IMR-90 (cell line): ENCODE measurements at regions not wholly inside any gene's neighbourhood (a gene's known extent, or its start where the extent isn't known, plus 50 kb on each side); places are given as distances from the start of the nearest gene placed in this dataset.
A peak's percentile ranks its signal among the peaks of the same experiment; 100 is the strongest.

Source experiments
- ATAC-seq: fragments of 200-7000 bp; cut with Tn5 transposase; 2 replicates; pipeline ENCODE4 v1.9.1; 2020; ENCODE audit warnings: low read depth, mild to moderate bottlenecking, moderate library complexity
- BruUV-seq: library from RNA; stranded (reverse); fragments of 400-500 nt; replicated peaks from 2 replicates; lab custom pipeline; 2021; lab: Mats Ljungman, UMichigan
- CTCF ChIA-PET: fragments of 300-600 bp; formaldehyde crosslinking; extraction: SDS; loops from one replicate; lab custom pipeline; 2021; ENCODE audit warnings: antibody characterized with exemption; lab: Yijun Ruan, JAX
- POLR2A ChIA-PET: fragments of 300-600 bp; sonication (Branson Sonifier 250); formaldehyde crosslinking; loops from one replicate; lab custom pipeline; 2022; ENCODE audit warnings: antibody characterized with exemption; ENCODE audit not compliant: unreplicated experiment; lab: Charles Lee
- DNase-seq: peaks from one replicate; pipeline ENCODE4 v3.0.0; 2013
- H2AFZ ChIP-seq: replicated peaks from 2 replicates; pipeline ENCODE3; 2013; ENCODE audit warnings: low read length, mild to moderate bottlenecking; ENCODE audit not compliant: poor library complexity
- H2AK5ac ChIP-seq: 2 replicates; pipeline ENCODE4 v1.6.1; 2013; ENCODE audit warnings: low read depth, low read length, inconsistent platforms
- H2AK9ac ChIP-seq: replicated peaks from 2 replicates; pipeline ENCODE3; 2013; ENCODE audit warnings: mild to moderate bottlenecking, low read depth, low read length, moderate library complexity; ENCODE audit not compliant: poor library complexity
- H2BK120ac ChIP-seq: 2 replicates; pipeline ENCODE4 v1.6.1; 2013; ENCODE audit warnings: low read depth, low read length, inconsistent platforms
- H2BK15ac ChIP-seq: 3 replicates; pipeline ENCODE4 v1.6.1; 2013; ENCODE audit warnings: low read depth, low read length, inconsistent platforms
- H2BK20ac ChIP-seq: 2 replicates; pipeline ENCODE4 v1.6.1; 2013; ENCODE audit warnings: low read depth, mild to moderate bottlenecking, inconsistent platforms, low read length, moderate library complexity
- H2BK5ac ChIP-seq: 2 replicates; pipeline ENCODE4 v1.6.1; 2013; ENCODE audit warnings: mild to moderate bottlenecking, low read depth, low read length, inconsistent platforms; ENCODE audit not compliant: poor library complexity, severe bottlenecking
- H3K14ac ChIP-seq: replicated peaks from 2 replicates; pipeline ENCODE4 v1.6.1; 2013; ENCODE audit warnings: low read depth, low read length, inconsistent platforms
- H3K18ac ChIP-seq: 2 replicates; pipeline ENCODE4 v1.6.1; 2013; ENCODE audit warnings: low read depth, low read length, control low read depth
- H3K23ac ChIP-seq: 2 replicates; pipeline ENCODE4 v1.6.1; 2013; ENCODE audit warnings: low read depth, low read length, inconsistent platforms
- H3K27ac ChIP-seq: 2 replicates; pipeline ENCODE4 v1.5.1; 2013; ENCODE audit warnings: mild to moderate bottlenecking, control low read depth, low read length; ENCODE audit not compliant: insufficient read depth
- H3K27me3 ChIP-seq: 2 replicates; pipeline ENCODE4 v1.6.1; 2013; ENCODE audit warnings: low read length; ENCODE audit not compliant: control insufficient read depth, insufficient read depth
- H3K36me3 ChIP-seq: 2 replicates; pipeline ENCODE4 v1.6.1; 2013; ENCODE audit warnings: low read length, mixed read lengths; ENCODE audit not compliant: control insufficient read depth, insufficient read depth
- H3K4ac ChIP-seq: 2 replicates; pipeline ENCODE4 v1.6.1; 2013; ENCODE audit warnings: low read depth, low read length, inconsistent platforms
- H3K4me1 ChIP-seq: 2 replicates; pipeline ENCODE4 v1.6.1; 2013; ENCODE audit warnings: low read length, mixed read lengths; ENCODE audit not compliant: control insufficient read depth, insufficient read depth
- H3K4me2 ChIP-seq: 2 replicates; pipeline ENCODE4 v1.6.1; 2013; ENCODE audit warnings: low read depth, mild to moderate bottlenecking, control low read depth, low read length, moderate library complexity
- H3K4me3 ChIP-seq: 2 replicates; pipeline ENCODE4 v1.5.1; 2013; ENCODE audit warnings: low read depth, mild to moderate bottlenecking, control low read depth, low read length, moderate library complexity; ENCODE audit not compliant: insufficient read depth
- H3K56ac ChIP-seq: 2 replicates; pipeline ENCODE4 v1.6.1; 2013; ENCODE audit warnings: low read length, inconsistent platforms; ENCODE audit not compliant: insufficient read depth; ENCODE audit errors: extremely low read depth
- H3K79me1 ChIP-seq, 2 experiments: 2 replicates each; pipeline ENCODE4 v1.6.1; 2013; ENCODE audit warnings: low read length in 2 of 2, inconsistent platforms in 1 of 2, low read depth in 1 of 2
- H3K9ac ChIP-seq: 2 replicates; pipeline ENCODE4 v1.6.1; 2013; ENCODE audit warnings: low read depth, low read length, control low read depth
- H3K9me1 ChIP-seq: 2 replicates; pipeline ENCODE4 v1.6.1; 2013; ENCODE audit warnings: low read length, inconsistent platforms; ENCODE audit not compliant: insufficient read depth
- H3K9me3 ChIP-seq: 2 replicates; pipeline ENCODE4 v1.6.1; 2013; ENCODE audit warnings: low read length; ENCODE audit not compliant: control insufficient read depth, insufficient read depth
- H4K20me1 ChIP-seq: 2 replicates; pipeline ENCODE4 v1.6.1; 2013; ENCODE audit warnings: low read length, inconsistent platforms; ENCODE audit not compliant: insufficient read depth
- H4K5ac ChIP-seq: 2 replicates; pipeline ENCODE4 v1.6.1; 2013; ENCODE audit warnings: mild to moderate bottlenecking, low read depth, low read length, control low read depth
- H4K8ac ChIP-seq, 2 experiments: 2 replicates each; pipeline ENCODE4 v1.6.1; 2013; ENCODE audit warnings: low read depth in 2 of 2, low read length in 2 of 2, control low read depth in 1 of 2, inconsistent platforms in 1 of 2
- H4K91ac ChIP-seq: 2 replicates; pipeline ENCODE4 v1.6.1; 2013; ENCODE audit warnings: low read depth, low read length, inconsistent platforms; ENCODE audit not compliant: insufficient read depth
- BHLHE40 ChIP-seq: fragments of 150-350 bp; IDR thresholded peaks from 2 replicates; pipeline ENCODE4 v1.6.1; 2016; ENCODE audit warnings: mild to moderate bottlenecking, low read depth, low read length
- FOS ChIP-seq: fragments of 150-350 bp; IDR thresholded peaks from 2 replicates; pipeline ENCODE4 v1.6.1; 2016; ENCODE audit warnings: low read depth, low read length
- MAZ ChIP-seq: IDR thresholded peaks from 2 replicates; pipeline ENCODE4 v1.6.1; 2012; ENCODE audit warnings: low read depth, mild to moderate bottlenecking, low read length, improper control_type of control experiment, moderate library complexity, borderline replicate concordance
- MXI1 ChIP-seq: IDR thresholded peaks from 2 replicates; pipeline ENCODE4 v1.6.1; 2012; ENCODE audit warnings: low read depth, mild to moderate bottlenecking, low read length, moderate library complexity, borderline replicate concordance
- POLR2A ChIP-seq: IDR thresholded peaks from 2 replicates; pipeline ENCODE4 v1.6.1; 2012; ENCODE audit warnings: mild to moderate bottlenecking, low read depth, low read length
- RAD21 ChIP-seq: IDR thresholded peaks from 2 replicates; pipeline ENCODE4 v1.6.1; 2012; ENCODE audit warnings: low read length, improper control_type of control experiment
- RCOR1 ChIP-seq: IDR thresholded peaks from 2 replicates; pipeline ENCODE4 v1.6.1; 2012; ENCODE audit warnings: mild to moderate bottlenecking, low read length, improper control_type of control experiment; ENCODE audit not compliant: insufficient replicate concordance
- WGBS, 2 experiments: methylation state at CpG; one replicate each; pipeline versions ENCODE4 v1.1.5 to v1.1.7; 2013; ENCODE audit warnings: missing lambda C conversion rate in 2 of 2; ENCODE audit not compliant: insufficient read length in 1 of 2; ENCODE audit errors: extremely low coverage in 2 of 2; 5-methylcytosine and 5-hydroxymethylcytosine counted together
- dilution Hi-C: fragments of 300-500 bp; cut with HindIII; formaldehyde crosslinking; loops from one replicate; pipeline ENCODE4 v1.14.3; 2018; ENCODE audit warnings: low sequenced_read_pairs; ENCODE audit not compliant: unreplicated experiment
- in situ Hi-C: fragments of 300-500 bp; cut with MboI; formaldehyde crosslinking; loops from 3 replicates; pipeline ENCODE4 v1.14.3; 2019; ENCODE audit warnings: low sequenced_read_pairs, inconsistent platforms, mixed read lengths
- intact Hi-C: fragments of 100-400 bp; cut with micrococcal nuclease; formaldehyde crosslinking; loops from 2 replicates; pipeline ENCODE4 v1.10.0; 2022
- TF ChIP-seq, protein P1 (sequence below): fragments of 150-350 bp; IDR thresholded peaks from 2 replicates; pipeline ENCODE4 v1.6.1; 2017; ENCODE audit warnings: mild to moderate bottlenecking, antibody characterized with exemption, low read length, low read depth
- TF ChIP-seq, protein P2 (sequence below): conservative IDR thresholded peaks from 2 replicates; pipeline ENCODE4 v1.5.1; 2012; ENCODE audit warnings: mild to moderate bottlenecking, low read depth, low read length, improper control_type of control experiment

DNA sequence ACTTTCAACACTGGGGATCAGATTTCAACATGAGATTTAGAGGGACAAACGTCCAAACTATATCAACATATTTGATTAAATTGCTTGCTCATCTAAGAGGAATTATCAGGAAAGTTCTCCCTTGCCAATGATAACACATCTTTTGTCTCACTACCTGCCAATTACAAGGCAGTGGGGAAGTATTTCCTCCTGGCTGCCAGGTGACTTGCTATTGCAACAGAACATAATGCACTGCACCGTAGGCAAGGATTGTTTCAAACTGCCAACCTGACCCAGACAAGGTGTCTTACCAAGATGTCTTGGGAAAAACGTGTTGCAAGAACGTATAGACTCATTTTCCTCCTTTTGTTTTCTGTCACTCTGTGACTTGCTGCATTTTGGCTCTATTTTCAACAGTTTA, 711.6 kb downstream of the METTL15 start:
- no peaks in the 10 kb centered on the region for H3K36me3 ChIP-seq
- no peaks in the 10 kb centered on the region for H3K27me3 ChIP-seq
- no TSS peak for BruUV-seq
- H3K27ac ChIP-seq: no peak overlapping the region
- WGBS, 2 experiments: no CpG with 5 or more reads among the region's 4 CpGs
- dilution Hi-C loops: no loop called here
- peak overlapping the region; percentile 74; the same call in 1 of the 2 replicates for H3K18ac ChIP-seq
- peak overlapping the region; percentile 54; the same call in 1 of the 2 replicates for H2BK20ac ChIP-seq
- peak overlapping the region; percentile 10; the same call in 1 of the 2 replicates for H3K14ac ChIP-seq
- no peak overlapping the region for H2AK9ac ChIP-seq
- ATAC-seq: no peak
- H3K4me1 ChIP-seq: peaks cover 7% of the 10 kb centered on the region; the same call in 1 of the 2 replicates
- no peak overlapping the region for H3K4me2 ChIP-seq
- H3K9me1 ChIP-seq: no peaks in the 10 kb centered on the region
- H3K9me3 ChIP-seq: no peaks in the 10 kb centered on the region; the same call in 1 of the 2 replicates
- H4K91ac ChIP-seq: peak overlapping the region; percentile 85
- DNase-seq: no peak
- H4K20me1 ChIP-seq: no peaks in the 10 kb centered on the region
- H2BK5ac ChIP-seq: peak overlapping the region; percentile 53
- in situ Hi-C loops: no loop called here
- no peaks in the 10 kb centered on the region for H3K79me1 ChIP-seq
- no peak for TF ChIP-seq POLR2A
- TF ChIP-seq, protein P1, sequence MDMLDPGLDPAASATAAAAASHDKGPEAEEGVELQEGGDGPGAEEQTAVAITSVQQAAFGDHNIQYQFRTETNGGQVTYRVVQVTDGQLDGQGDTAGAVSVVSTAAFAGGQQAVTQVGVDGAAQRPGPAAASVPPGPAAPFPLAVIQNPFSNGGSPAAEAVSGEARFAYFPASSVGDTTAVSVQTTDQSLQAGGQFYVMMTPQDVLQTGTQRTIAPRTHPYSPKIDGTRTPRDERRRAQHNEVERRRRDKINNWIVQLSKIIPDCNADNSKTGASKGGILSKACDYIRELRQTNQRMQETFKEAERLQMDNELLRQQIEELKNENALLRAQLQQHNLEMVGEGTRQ: no peak
- TF ChIP-seq FOS: no peak
- TF ChIP-seq MXI1: no peak
- no peak for TF ChIP-seq BHLHE40
- TF ChIP-seq, protein P2, sequence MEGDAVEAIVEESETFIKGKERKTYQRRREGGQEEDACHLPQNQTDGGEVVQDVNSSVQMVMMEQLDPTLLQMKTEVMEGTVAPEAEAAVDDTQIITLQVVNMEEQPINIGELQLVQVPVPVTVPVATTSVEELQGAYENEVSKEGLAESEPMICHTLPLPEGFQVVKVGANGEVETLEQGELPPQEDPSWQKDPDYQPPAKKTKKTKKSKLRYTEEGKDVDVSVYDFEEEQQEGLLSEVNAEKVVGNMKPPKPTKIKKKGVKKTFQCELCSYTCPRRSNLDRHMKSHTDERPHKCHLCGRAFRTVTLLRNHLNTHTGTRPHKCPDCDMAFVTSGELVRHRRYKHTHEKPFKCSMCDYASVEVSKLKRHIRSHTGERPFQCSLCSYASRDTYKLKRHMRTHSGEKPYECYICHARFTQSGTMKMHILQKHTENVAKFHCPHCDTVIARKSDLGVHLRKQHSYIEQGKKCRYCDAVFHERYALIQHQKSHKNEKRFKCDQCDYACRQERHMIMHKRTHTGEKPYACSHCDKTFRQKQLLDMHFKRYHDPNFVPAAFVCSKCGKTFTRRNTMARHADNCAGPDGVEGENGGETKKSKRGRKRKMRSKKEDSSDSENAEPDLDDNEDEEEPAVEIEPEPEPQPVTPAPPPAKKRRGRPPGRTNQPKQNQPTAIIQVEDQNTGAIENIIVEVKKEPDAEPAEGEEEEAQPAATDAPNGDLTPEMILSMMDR: no peak
- no peak for TF ChIP-seq RAD21
- TF ChIP-seq RCOR1: no peak
- no peak for TF ChIP-seq MAZ
- ChIA-PET CTCF (no interaction called here), POLR2A (no interaction called here)
- H2BK15ac ChIP-seq: peak overlapping the region; percentile 92; the same call in 1 of the 3 replicates
- peak overlapping the region; percentile 74; the same call in 1 of the 2 replicates for H2AK5ac ChIP-seq
- H3K4ac ChIP-seq: peak overlapping the region; percentile 54
- peak overlapping the region; percentile 51 for H2AFZ ChIP-seq
- no peak overlapping the region for H3K23ac ChIP-seq
- peak overlapping the region; percentile 13; the same call in 1 of the 2 replicates for H2BK120ac ChIP-seq
- intact Hi-C loops: no loop called here
- H3K4me3 ChIP-seq: no peak overlapping the region
- no peak overlapping the region for H3K9ac ChIP-seq
- H4K8ac ChIP-seq: peak overlapping the region; percentile 41 to 71; a peak in 3 of 4 replicates
- H3K56ac ChIP-seq: no peak overlapping the region
- peak overlapping the region; percentile 62; the same call in 1 of the 2 replicates for H4K5ac ChIP-seq
